ENCODE measurements at regions not wholly inside any gene's neighbourhood (a gene's known extent, or its start where the extent isn't known, plus 50 kb on each side); places are given as distances from the start of the nearest gene placed in this dataset.

DNA sequence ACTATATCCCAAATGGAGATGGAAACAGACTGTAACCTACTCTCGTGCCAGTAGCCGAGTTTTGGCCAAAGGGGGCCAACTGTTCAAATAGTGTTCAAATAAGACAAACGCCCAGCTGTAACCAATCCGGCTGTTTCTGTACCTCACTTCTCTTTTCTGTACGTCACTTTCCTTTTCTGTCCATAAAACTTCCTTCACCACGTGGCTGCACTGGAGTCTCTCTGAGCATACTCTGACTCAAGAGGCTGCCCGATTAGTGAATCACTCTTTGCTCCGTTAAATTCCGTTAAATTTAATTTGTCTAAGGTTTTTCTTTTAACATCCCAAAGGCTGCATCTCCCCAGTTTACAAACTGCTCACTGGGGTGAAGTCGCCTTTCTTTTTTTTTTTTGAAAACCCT, 219.2 kb upstream of the P2RY1 start:
- in situ Hi-C loops (cut with MboI; ENCODE audit: low pct_unique_long_range_greater_than_20kb, low sequenced_read_pairs, unreplicated experiment): no loop called here
- TF ChIP-seq, protein P1, sequence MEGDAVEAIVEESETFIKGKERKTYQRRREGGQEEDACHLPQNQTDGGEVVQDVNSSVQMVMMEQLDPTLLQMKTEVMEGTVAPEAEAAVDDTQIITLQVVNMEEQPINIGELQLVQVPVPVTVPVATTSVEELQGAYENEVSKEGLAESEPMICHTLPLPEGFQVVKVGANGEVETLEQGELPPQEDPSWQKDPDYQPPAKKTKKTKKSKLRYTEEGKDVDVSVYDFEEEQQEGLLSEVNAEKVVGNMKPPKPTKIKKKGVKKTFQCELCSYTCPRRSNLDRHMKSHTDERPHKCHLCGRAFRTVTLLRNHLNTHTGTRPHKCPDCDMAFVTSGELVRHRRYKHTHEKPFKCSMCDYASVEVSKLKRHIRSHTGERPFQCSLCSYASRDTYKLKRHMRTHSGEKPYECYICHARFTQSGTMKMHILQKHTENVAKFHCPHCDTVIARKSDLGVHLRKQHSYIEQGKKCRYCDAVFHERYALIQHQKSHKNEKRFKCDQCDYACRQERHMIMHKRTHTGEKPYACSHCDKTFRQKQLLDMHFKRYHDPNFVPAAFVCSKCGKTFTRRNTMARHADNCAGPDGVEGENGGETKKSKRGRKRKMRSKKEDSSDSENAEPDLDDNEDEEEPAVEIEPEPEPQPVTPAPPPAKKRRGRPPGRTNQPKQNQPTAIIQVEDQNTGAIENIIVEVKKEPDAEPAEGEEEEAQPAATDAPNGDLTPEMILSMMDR (IDR thresholded peaks at IDR 0.05; ENCODE audit: extremely low read depth, insufficient read depth, missing control alignments): no peak
- DNase-seq (ENCODE audit: low spot score): no peak

DNA sequence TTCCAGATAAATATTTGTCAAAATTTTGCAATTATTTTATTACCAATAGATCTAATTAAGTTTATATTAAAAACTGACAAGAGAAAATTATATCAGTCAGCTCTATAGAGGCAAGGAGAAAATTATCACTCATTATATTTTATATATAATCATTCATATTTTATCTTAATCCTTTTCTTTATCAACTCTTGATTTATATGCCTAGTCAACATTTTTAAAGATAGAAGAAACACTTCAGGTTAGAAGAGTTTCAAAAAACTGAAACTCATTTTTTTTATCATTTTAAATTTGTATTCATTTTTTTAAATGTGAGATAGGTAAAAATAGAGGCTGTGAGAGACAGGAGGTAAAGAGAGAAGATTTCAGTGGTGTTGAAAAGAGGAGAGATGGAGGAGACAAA, 217.3 kb upstream of the P2RY1 start:
- TF ChIP-seq, protein P1 (IDR thresholded peaks at IDR 0.05; ENCODE audit: extremely low read depth, insufficient read depth, missing control alignments): no peak
- DNase-seq (ENCODE audit: low spot score): no peak
- in situ Hi-C loops (cut with MboI; ENCODE audit: low pct_unique_long_range_greater_than_20kb, low sequenced_read_pairs, unreplicated experiment): no loop called here

DNA sequence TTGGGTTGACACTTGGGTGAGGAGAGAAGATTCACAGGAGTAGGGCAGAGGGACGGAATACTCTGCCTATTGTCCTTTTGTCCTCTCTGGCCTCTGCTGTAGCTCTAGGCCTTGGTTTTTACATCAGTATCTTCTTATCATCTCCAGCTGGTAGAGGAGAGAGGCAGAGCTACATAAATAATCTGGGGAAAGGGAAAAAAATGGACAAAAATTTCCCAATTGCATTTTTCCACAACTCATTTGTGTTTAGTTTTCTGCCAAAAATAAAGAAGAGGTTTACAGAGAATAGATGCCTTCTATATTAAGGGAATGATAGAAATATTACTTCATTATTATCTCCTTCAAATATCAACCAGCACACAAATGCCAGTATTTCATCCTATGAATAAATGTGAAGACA, 216.4 kb upstream of the P2RY1 start:
- no peak for DNase-seq (ENCODE audit: low spot score)
- in situ Hi-C loops (cut with MboI; ENCODE audit: low pct_unique_long_range_greater_than_20kb, low sequenced_read_pairs, unreplicated experiment): no loop called here
- TF ChIP-seq, protein P1 (IDR thresholded peaks at IDR 0.05; ENCODE audit: extremely low read depth, insufficient read depth, missing control alignments): no peak

DNA sequence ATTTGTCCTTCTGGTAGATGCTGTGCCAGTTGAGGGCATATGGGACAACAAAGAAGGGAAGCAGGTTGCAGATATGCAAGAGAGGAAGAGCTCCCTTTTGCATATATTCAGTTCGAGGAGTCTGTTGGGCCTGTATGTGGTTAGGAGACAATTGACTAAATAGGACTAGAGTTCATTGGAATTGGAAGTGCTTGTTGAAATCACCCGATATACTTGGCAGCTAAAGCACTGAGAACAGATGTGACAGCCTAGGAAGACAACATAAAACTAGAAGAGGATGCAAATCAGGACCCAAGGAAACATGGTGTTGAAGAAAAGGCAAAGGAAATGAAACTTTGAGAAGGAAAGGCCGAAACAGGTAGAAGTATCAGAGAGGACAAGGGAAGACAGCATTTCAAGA, 215.2 kb upstream of the P2RY1 start:
- TF ChIP-seq, protein P1 (IDR thresholded peaks at IDR 0.05; ENCODE audit: extremely low read depth, insufficient read depth, missing control alignments): no peak
- in situ Hi-C loops (cut with MboI; ENCODE audit: low pct_unique_long_range_greater_than_20kb, low sequenced_read_pairs, unreplicated experiment): no loop called here
- DNase-seq (ENCODE audit: low spot score): no peak

DNA sequence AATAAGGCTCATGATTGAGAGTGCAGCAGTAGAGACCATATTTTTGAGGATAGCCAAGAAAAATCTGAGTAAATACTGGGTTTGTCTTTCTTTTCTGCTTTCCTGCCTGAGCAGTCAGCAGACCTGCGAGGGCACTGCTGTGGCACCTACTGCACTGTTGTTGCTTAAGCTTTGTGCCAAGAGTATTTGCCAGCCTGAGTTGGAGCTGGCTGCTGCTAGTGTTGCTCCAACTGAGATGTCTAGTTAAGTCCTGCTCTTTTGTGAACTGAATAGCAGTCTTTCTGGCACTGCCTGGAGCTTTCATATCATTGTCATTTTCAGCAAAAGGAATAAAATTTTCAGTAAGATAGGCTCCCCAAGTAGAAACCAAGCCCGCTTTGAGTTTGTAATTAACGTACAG, 214.5 kb upstream of the P2RY1 start:
- in situ Hi-C loops (cut with MboI; ENCODE audit: low pct_unique_long_range_greater_than_20kb, low sequenced_read_pairs, unreplicated experiment): no loop called here
- TF ChIP-seq, protein P1 (IDR thresholded peaks at IDR 0.05; ENCODE audit: extremely low read depth, insufficient read depth, missing control alignments): no peak
- no peak for DNase-seq (ENCODE audit: low spot score)

DNA sequence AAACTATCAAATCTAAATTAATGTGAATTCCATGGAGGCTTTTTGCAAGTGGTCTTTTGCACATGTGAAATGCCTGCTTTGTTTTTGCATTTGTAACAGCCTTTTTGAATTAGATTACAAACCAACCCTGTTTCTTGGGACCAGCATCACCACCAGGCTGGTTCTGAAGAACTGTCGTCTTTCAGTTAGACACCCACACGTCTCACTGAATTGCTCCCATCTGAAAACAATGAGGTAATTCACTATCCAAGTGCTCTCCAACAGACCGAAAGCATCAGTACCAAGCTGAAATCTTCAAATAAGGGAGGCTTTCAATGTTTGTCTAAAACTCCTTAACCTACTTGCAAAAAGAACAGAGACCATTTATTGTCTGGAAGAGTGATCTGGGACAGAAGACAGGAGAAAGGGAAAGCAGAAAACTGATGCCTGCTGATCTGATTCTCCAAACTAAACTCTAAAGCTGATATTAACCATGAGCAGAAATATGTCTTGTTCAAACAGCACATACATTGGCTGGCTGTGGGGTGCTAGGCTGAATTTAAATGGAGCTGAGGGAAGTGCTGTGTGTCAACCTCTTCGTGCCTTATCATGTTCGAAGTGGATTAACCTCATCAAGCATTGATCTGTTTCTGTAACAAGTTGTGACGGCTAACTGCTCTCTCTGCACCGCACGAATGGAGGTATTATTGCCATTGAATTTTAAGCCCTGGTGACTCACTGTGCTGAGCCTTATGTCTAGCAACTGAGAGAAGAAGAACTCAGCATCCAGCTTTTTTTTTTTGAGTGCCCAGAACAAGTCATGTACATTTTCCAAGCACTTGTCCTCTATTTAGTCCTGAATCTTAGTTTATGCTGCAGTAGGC, 213.7 kb upstream of the P2RY1 start:
- in situ Hi-C loops (cut with MboI; ENCODE audit: low pct_unique_long_range_greater_than_20kb, low sequenced_read_pairs, unreplicated experiment): no loop called here
- TF ChIP-seq, protein P1 (IDR thresholded peaks at IDR 0.05; ENCODE audit: extremely low read depth, insufficient read depth, missing control alignments): no peak

More for the DNA sequence above, 213.7 kb upstream of the P2RY1 start:
- DNase-seq (ENCODE audit: low spot score): no peak
